GM23248 (cell line): ENCODE measurements at regions not wholly inside any gene's neighbourhood (a gene's known extent, or its start where the extent isn't known, plus 50 kb on each side); places are given as distances from the start of the nearest gene placed in this dataset.

Source experiments
- DNase-seq: peaks from one replicate; pipeline ENCODE4 v3.0.0-alpha.2; 2015
- H2AFZ ChIP-seq: fragments of 200-600 bp; sonication (generic); 2 replicates; pipeline ENCODE4 v1.6.1; 2016; ENCODE audit warnings: antibody characterized with exemption
- H3F3A ChIP-seq: fragments of 200-600 bp; sonication (generic); 2 replicates; pipeline ENCODE4 v1.6.1; 2016; ENCODE audit warnings: mild to moderate bottlenecking, antibody characterized with exemption, mixed run types; ENCODE audit not compliant: insufficient read depth
- H3K27ac ChIP-seq: fragments of 200-600 bp; sonication (generic); 2 replicates; pipeline ENCODE4 v1.5.1; 2016; ENCODE audit warnings: mild to moderate bottlenecking
- H3K27me3 ChIP-seq: fragments of 200-600 bp; sonication (generic); replicated peaks from 2 replicates; pipeline ENCODE4 v1.6.1; 2016; ENCODE audit warnings: mild to moderate bottlenecking; ENCODE audit not compliant: insufficient read depth
- H3K36me3 ChIP-seq: fragments of 200-600 bp; sonication (generic); 2 replicates; pipeline ENCODE4 v1.6.1; 2016; ENCODE audit warnings: low read depth, mild to moderate bottlenecking
- H3K4me1 ChIP-seq: fragments of 200-600 bp; sonication (generic); 2 replicates; pipeline ENCODE4 v1.6.1; 2016; ENCODE audit warnings: mild to moderate bottlenecking; ENCODE audit not compliant: insufficient read depth
- H3K4me2 ChIP-seq: fragments of 200-600 bp; sonication (generic); one replicate; pipeline ENCODE4 v1.6.1; 2016; ENCODE audit warnings: mild to moderate bottlenecking; ENCODE audit not compliant: unreplicated experiment
- H3K4me3 ChIP-seq: fragments of 200-600 bp; sonication (generic); 2 replicates; pipeline ENCODE4 v1.5.1; 2016; ENCODE audit warnings: mild to moderate bottlenecking
- H3K79me2 ChIP-seq: fragments of 200-600 bp; sonication (generic); 2 replicates; pipeline ENCODE4 v1.6.1; 2016; ENCODE audit warnings: mild to moderate bottlenecking; ENCODE audit not compliant: insufficient read depth
- H3K9ac ChIP-seq: fragments of 200-600 bp; sonication (generic); 2 replicates; pipeline ENCODE4 v1.6.1; 2016; ENCODE audit warnings: mild to moderate bottlenecking
- H3K9me2 ChIP-seq: fragments of 200-600 bp; sonication (generic); 2 replicates; pipeline ENCODE4 v1.6.1; 2016; ENCODE audit warnings: mixed run types, mild to moderate bottlenecking, moderate library complexity; ENCODE audit not compliant: insufficient read depth
- H3K9me3 ChIP-seq: fragments of 200-600 bp; sonication (generic); one replicate; pipeline ENCODE4 v1.6.1; 2017; ENCODE audit warnings: low read depth
- H4K20me1 ChIP-seq: fragments of 200-600 bp; sonication (generic); 2 replicates; pipeline ENCODE4 v1.6.0; 2016; ENCODE audit not compliant: insufficient read depth
- EZH2 ChIP-seq: fragments of 200-600 bp; sonication (generic); IDR thresholded peaks from 2 replicates; pipeline ENCODE4 v1.6.1; 2018; ENCODE audit warnings: antibody characterized with exemption, mild to moderate bottlenecking; ENCODE audit not compliant: insufficient read depth, poor library complexity, severe bottlenecking
- EZH2phosphoT487 ChIP-seq: fragments of 200-600 bp; sonication (generic); IDR thresholded peaks from 2 replicates; pipeline ENCODE4 v1.6.1; 2018; ENCODE audit warnings: antibody characterized with exemption, moderate library complexity, mild to moderate bottlenecking, low read depth; ENCODE audit not compliant: insufficient read depth
- WGBS, 2 experiments: methylation state at CpG; one replicate each; pipeline ENCODE4 v1.1.6; 2015 to 2017; ENCODE audit warnings: low lambda C conversion rate in 2 of 2, low coverage in 1 of 2; ENCODE audit errors: missing lambda C conversion rate in 2 of 2; 5-methylcytosine and 5-hydroxymethylcytosine counted together
- in situ Hi-C: fragments of 300-500 bp; cut with MboI; formaldehyde crosslinking; loops from 2 replicates; pipeline ENCODE4 v1.15.0; 2020

- Histone ChIP-seq H3K4me2 (no peak overlapping the region), H3K4me3 (no peak overlapping the region), H3K27ac (no peak overlapping the region), H3K27me3 (peaks cover 11% of the 10 kb centered on the region), H3K4me1 (peaks cover 7% of the 10 kb centered on the region), H3K9ac (no peak overlapping the region), H3F3A (no peaks in the 10 kb centered on the region), H3K9me2 (no peaks in the 10 kb centered on the region), H3K9me3 (no peaks in the 10 kb centered on the region), H3K79me2 (no peaks in the 10 kb centered on the region), H4K20me1 (no peaks in the 10 kb centered on the region), H3K36me3 (no peaks in the 10 kb centered on the region), H2AFZ (no peak overlapping the region)
- in situ Hi-C loops: no loop called here
- no peak for DNase-seq
- TF ChIP-seq EZH2phosphoT487: no peak
- TF ChIP-seq EZH2: no peak
- 12 to 20% methylated on average over 2 of the region's 2 CpGs for WGBS, 2 experiments
These were observed 180.9 kb upstream of the LYZL1 start for GRCh38 chr10:29107866-29108498.

GRCh38 chr10:29109707-29110571 lies 178.9 kb upstream of the LYZL1 start:
- no peaks in the 10 kb centered on the region for H3K9me3 ChIP-seq
- no peaks in the 10 kb centered on the region for H3K9me2 ChIP-seq
- TF ChIP-seq EZH2 (no peak), EZH2phosphoT487 (no peak)
- no peak overlapping the region for H3K4me2 ChIP-seq
- no peak overlapping the region for H2AFZ ChIP-seq
- H3K4me1 ChIP-seq: peaks cover 7% of the 10 kb centered on the region
- no peaks in the 10 kb centered on the region for H4K20me1 ChIP-seq
- DNase-seq: no peak
- H3K36me3 ChIP-seq: no peaks in the 10 kb centered on the region
- 5 to 10% methylated on average over 9 of the region's 9 CpGs for WGBS, 2 experiments
- H3K9ac ChIP-seq: no peak overlapping the region
- peaks cover 14% of the 10 kb centered on the region; the same call in 1 of the 2 replicates for H3K27me3 ChIP-seq
- in situ Hi-C loops: no loop called here
- no peaks in the 10 kb centered on the region for H3F3A ChIP-seq
- H3K79me2 ChIP-seq: no peaks in the 10 kb centered on the region
- H3K27ac ChIP-seq: no peak overlapping the region
- H3K4me3 ChIP-seq: no peak overlapping the region

GRCh38 chr10:29112827-29113615 lies 175.8 kb upstream of the LYZL1 start:
- WGBS, 2 experiments: 16 to 22% methylated on average over 13 of the region's 13 CpGs
- Histone ChIP-seq H3K9me3 (peaks cover 6% of the 10 kb centered on the region), H4K20me1 (no peaks in the 10 kb centered on the region), H3K4me3 (no peak overlapping the region), H3K36me3 (no peaks in the 10 kb centered on the region), H3K4me1 (no peaks in the 10 kb centered on the region), H3K27ac (no peak overlapping the region), H2AFZ (no peak overlapping the region), H3K4me2 (no peak overlapping the region), H3K9ac (no peak overlapping the region), H3F3A (no peaks in the 10 kb centered on the region), H3K79me2 (no peaks in the 10 kb centered on the region), H3K27me3 (peaks cover 14% of the 10 kb centered on the region; the same call in 1 of the 2 replicates), H3K9me2 (no peaks in the 10 kb centered on the region)
- no peak for TF ChIP-seq EZH2phosphoT487
- no peak for TF ChIP-seq EZH2
- DNase-seq: no peak
- in situ Hi-C loops: no loop called here

- Histone ChIP-seq H2AFZ (no peak overlapping the region), H3K9me3 (peaks cover 8% of the 10 kb centered on the region), H3K9ac (no peak overlapping the region), H3K27ac (no peak overlapping the region), H3K27me3 (peaks cover 14% of the 10 kb centered on the region; the same call in 1 of the 2 replicates), H3F3A (no peaks in the 10 kb centered on the region), H3K36me3 (no peaks in the 10 kb centered on the region), H3K4me1 (no peaks in the 10 kb centered on the region), H4K20me1 (no peaks in the 10 kb centered on the region), H3K4me2 (no peak overlapping the region), H3K79me2 (no peaks in the 10 kb centered on the region), H3K9me2 (no peaks in the 10 kb centered on the region), H3K4me3 (no peak overlapping the region)
- 21 to 24% methylated on average over 8 of the region's 8 CpGs for WGBS, 2 experiments
- in situ Hi-C loops: no loop called here
- TF ChIP-seq EZH2phosphoT487 (no peak), EZH2 (no peak)
- DNase-seq: no peak
These were observed 175.3 kb upstream of the LYZL1 start for GRCh38 chr10:29113616-29113945.
